Caco-2 (cell line): ENCODE measurements at regions not wholly inside any gene's neighbourhood (a gene's known extent, or its start where the extent isn't known, plus 50 kb on each side); places are given as distances from the start of the nearest gene placed in this dataset.

ENCODE experiments used
- BruUV-seq: library from RNA; stranded (reverse); fragments of 400-500 nt; replicated peaks from 2 replicates; lab custom pipeline; 2021; lab: Mats Ljungman, UMichigan
- CTCF ChIA-PET: fragments of 300-600 bp; sonication (Branson Sonifier 250); formaldehyde crosslinking; loops from one replicate; lab custom pipeline; 2022; ENCODE audit warnings: antibody characterized with exemption; lab: Charles Lee
- POLR2A ChIA-PET: fragments of 300-600 bp; sonication (Branson Sonifier 250); formaldehyde crosslinking; loops from one replicate; lab custom pipeline; 2022; ENCODE audit warnings: antibody characterized with exemption; lab: Charles Lee
- DNase-seq, 2 experiments: peaks; one replicate each; pipeline versions ENCODE4 v3.0.0 to v3.0.0-alpha.2; 2020 to 2022
- H3K27me3 ChIP-seq: replicated peaks from 2 replicates; pipeline ENCODE4 v1.6.0; 2011; ENCODE audit warnings: low read length; ENCODE audit not compliant: control insufficient read depth, insufficient read depth
- H3K36me3 ChIP-seq: 2 replicates; pipeline ENCODE4 v1.5.1; 2011; ENCODE audit warnings: low read length; ENCODE audit not compliant: control insufficient read depth, insufficient read depth
- H3K4me1 ChIP-seq: fragments of 250-450 bp; sonication (Bioruptor Pico); 2 replicates; pipeline ENCODE4 v1.5.1; 2020; ENCODE audit warnings: mild to moderate bottlenecking
- H3K4me3 ChIP-seq: 2 replicates; pipeline ENCODE4 v1.5.1; 2011; ENCODE audit warnings: low read depth, mild to moderate bottlenecking, control low read depth, low read length
- H3K9me3 ChIP-seq: fragments of 250-450 bp; sonication (Bioruptor Pico); 2 replicates; pipeline ENCODE4 v1.5.1; 2020; ENCODE audit warnings: mild to moderate bottlenecking, moderate library complexity
- H3K27ac Mint-ChIP-seq: one replicate; pipeline ENCODE4 v1.8.0; 2022; ENCODE audit warnings: mixed read lengths; ENCODE audit not compliant: unreplicated experiment
- H3K27me3 Mint-ChIP-seq: one replicate; pipeline ENCODE4 v1.8.0; 2022; ENCODE audit warnings: mixed read lengths; ENCODE audit not compliant: insufficient read depth, unreplicated experiment
- H3K36me3 Mint-ChIP-seq: one replicate; pipeline ENCODE4 v1.8.0; 2022; ENCODE audit warnings: mild to moderate bottlenecking, mixed read lengths; ENCODE audit not compliant: insufficient read depth, unreplicated experiment
- H3K4me1 Mint-ChIP-seq: one replicate; pipeline ENCODE4 v1.8.0; 2022; ENCODE audit warnings: low read depth, mixed read lengths; ENCODE audit not compliant: unreplicated experiment
- H3K4me3 Mint-ChIP-seq: one replicate; pipeline ENCODE4 v1.8.0; 2022; ENCODE audit warnings: mild to moderate bottlenecking, moderate library complexity, mixed read lengths; ENCODE audit not compliant: unreplicated experiment
- H3K9me3 Mint-ChIP-seq: one replicate; pipeline ENCODE4 v1.8.0; 2022; ENCODE audit warnings: mixed read lengths; ENCODE audit not compliant: unreplicated experiment
- intact Hi-C: fragments of 100-400 bp; cut with micrococcal nuclease; formaldehyde crosslinking; loops from one replicate; pipeline ENCODE4 v1.10.0; 2022; ENCODE audit not compliant: unreplicated experiment
- TF ChIP-seq, protein P1 (sequence below), 2 experiments: fragments of 200-600 bp in 1 of 2; IDR thresholded peaks; 1 replicate in 1 of 2; 2 replicates in 1 of 2; pipeline versions ENCODE4 v1.5.1 to v1.8.0; 2011 to 2022; ENCODE audit warnings: antibody characterized with exemption in 1 of 2, control low read depth in 1 of 2, inconsistent platforms in 1 of 2, low read depth in 1 of 2, low read length in 1 of 2, mild to moderate bottlenecking in 1 of 2, moderate library complexity in 1 of 2; ENCODE audit not compliant: insufficient read depth in 1 of 2, severe bottlenecking in 1 of 2, unreplicated experiment in 1 of 2

DNA sequence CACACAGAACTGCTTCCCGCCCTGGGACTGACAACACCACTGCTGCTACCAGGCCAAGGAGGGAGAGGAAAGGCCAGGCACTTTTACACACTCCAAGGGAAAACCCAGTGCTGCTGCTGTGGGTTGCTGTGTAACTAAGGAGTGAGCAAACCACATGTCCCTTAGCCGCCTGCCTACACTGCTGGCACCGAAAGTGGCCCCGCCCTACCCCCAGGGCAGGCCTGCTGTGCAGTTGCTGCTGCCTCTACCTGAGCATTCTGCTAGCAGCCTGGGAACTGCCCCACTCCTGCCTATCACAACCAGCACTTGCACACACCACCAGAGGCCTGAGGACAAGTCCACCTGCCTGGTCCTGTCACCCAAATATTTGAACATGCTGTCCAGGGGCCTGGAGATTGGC, 740.9 kb downstream of the DTWD2 start:
- BruUV-seq: no TSS peak
- ChIA-PET CTCF (no interaction called here), POLR2A (no interaction called here)
- H3K27me3 Mint-ChIP-seq: no peaks in the 10 kb centered on the region
- no peak for DNase-seq
- no peaks in the 10 kb centered on the region for H3K36me3 ChIP-seq
- intact Hi-C loops: no loop called here
- no peak overlapping the region for H3K4me3 Mint-ChIP-seq
- TF ChIP-seq, protein P1, sequence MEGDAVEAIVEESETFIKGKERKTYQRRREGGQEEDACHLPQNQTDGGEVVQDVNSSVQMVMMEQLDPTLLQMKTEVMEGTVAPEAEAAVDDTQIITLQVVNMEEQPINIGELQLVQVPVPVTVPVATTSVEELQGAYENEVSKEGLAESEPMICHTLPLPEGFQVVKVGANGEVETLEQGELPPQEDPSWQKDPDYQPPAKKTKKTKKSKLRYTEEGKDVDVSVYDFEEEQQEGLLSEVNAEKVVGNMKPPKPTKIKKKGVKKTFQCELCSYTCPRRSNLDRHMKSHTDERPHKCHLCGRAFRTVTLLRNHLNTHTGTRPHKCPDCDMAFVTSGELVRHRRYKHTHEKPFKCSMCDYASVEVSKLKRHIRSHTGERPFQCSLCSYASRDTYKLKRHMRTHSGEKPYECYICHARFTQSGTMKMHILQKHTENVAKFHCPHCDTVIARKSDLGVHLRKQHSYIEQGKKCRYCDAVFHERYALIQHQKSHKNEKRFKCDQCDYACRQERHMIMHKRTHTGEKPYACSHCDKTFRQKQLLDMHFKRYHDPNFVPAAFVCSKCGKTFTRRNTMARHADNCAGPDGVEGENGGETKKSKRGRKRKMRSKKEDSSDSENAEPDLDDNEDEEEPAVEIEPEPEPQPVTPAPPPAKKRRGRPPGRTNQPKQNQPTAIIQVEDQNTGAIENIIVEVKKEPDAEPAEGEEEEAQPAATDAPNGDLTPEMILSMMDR (IDR thresholded peaks at IDR 0.05; ENCODE audit: insufficient read depth in 1 of 2, low read depth in 1 of 2, low read length in 1 of 2, severe bottlenecking in 1 of 2, unreplicated experiment in 1 of 2): no peak
- no peaks in the 10 kb centered on the region for H3K36me3 Mint-ChIP-seq
- peaks cover 31% of the 10 kb centered on the region for H3K9me3 Mint-ChIP-seq
- no peaks in the 10 kb centered on the region for H3K4me1 ChIP-seq
- H3K9me3 ChIP-seq: peaks cover 9% of the 10 kb centered on the region; the same call in 1 of the 2 replicates
- H3K4me3 ChIP-seq: no peak overlapping the region
- no peaks in the 10 kb centered on the region for H3K4me1 Mint-ChIP-seq
- H3K27me3 ChIP-seq: no peaks in the 10 kb centered on the region
- no peak overlapping the region for H3K27ac Mint-ChIP-seq

DNA sequence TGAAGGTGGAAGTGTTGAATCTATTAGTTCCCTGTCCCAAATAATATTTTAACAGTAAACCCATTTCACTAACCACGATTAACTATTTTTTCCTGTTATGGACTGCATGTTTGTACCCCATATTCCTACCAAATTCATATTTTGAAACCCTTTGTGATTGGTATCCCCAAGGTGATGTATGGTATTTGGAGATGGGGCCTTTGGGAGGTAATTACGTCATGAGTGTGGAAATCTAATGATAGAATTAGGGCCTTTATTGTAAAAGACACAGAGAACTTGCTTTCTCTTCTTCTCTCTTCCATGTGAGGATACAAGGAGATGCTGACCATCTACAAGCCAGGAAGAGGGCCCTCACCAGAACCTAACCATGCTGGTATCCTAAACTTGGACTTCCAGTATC, 744.7 kb downstream of the DTWD2 start:
- H3K27me3 ChIP-seq: no peaks in the 10 kb centered on the region
- DNase-seq: no peak
- intact Hi-C loops: no loop called here
- ChIA-PET POLR2A (no interaction called here), CTCF (no interaction called here)
- TF ChIP-seq, protein P1 (IDR thresholded peaks at IDR 0.05; ENCODE audit: insufficient read depth in 1 of 2, low read depth in 1 of 2, low read length in 1 of 2, severe bottlenecking in 1 of 2, unreplicated experiment in 1 of 2): no peak
- Mint-ChIP-seq H3K4me1 (no peaks in the 10 kb centered on the region), H3K27me3 (peaks cover 5% of the 10 kb centered on the region), H3K4me3 (no peak overlapping the region), H3K36me3 (no peaks in the 10 kb centered on the region), H3K9me3 (peaks cover 7% of the 10 kb centered on the region), H3K27ac (no peak overlapping the region)
- H3K4me1 ChIP-seq: no peaks in the 10 kb centered on the region
- no peaks in the 10 kb centered on the region for H3K9me3 ChIP-seq
- no TSS peak for BruUV-seq
- H3K4me3 ChIP-seq: no peak overlapping the region
- no peaks in the 10 kb centered on the region for H3K36me3 ChIP-seq

DNA sequence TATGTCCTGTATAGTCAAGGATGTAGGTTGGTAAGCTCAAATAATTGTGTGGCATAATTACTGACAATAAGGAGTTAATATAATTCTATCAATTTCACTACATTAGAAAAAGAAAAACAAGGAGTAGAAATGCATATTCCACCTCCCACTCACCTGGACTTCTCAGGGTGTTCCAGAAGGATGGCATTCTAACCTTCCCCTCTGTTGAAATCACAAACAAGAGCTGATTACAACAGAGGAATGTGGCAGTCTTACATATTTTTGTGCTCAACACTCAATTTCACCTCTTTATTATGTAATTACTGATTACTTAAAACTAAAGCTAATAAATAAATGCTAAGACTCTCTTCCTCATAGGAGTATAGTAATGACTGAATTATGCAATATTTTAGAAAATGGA, 745.3 kb downstream of the DTWD2 start:
- Mint-ChIP-seq H3K9me3 (peaks cover 2% of the 10 kb centered on the region), H3K36me3 (no peaks in the 10 kb centered on the region), H3K4me3 (no peak overlapping the region), H3K4me1 (no peaks in the 10 kb centered on the region), H3K27me3 (peaks cover 5% of the 10 kb centered on the region), H3K27ac (no peak overlapping the region)
- no peak for DNase-seq
- CTCF ChIA-PET: no interaction called here
- H3K9me3 ChIP-seq: no peaks in the 10 kb centered on the region
- POLR2A ChIA-PET: no interaction called here
- H3K27me3 ChIP-seq: no peaks in the 10 kb centered on the region
- H3K4me3 ChIP-seq: no peak overlapping the region
- intact Hi-C loops: no loop called here
- no TSS peak for BruUV-seq
- TF ChIP-seq, protein P1 (IDR thresholded peaks at IDR 0.05; ENCODE audit: insufficient read depth in 1 of 2, low read depth in 1 of 2, low read length in 1 of 2, severe bottlenecking in 1 of 2, unreplicated experiment in 1 of 2): no peak
- no peaks in the 10 kb centered on the region for H3K4me1 ChIP-seq
- H3K36me3 ChIP-seq: no peaks in the 10 kb centered on the region
